Neutrophil (primary cell): ENCODE measurements at regions not wholly inside any gene's neighbourhood (a gene's known extent, or its start where the extent isn't known, plus 50 kb on each side); places are given as distances from the start of the nearest gene placed in this dataset.
"Not testable (repeated sequence)": the region's sequence is repeated elsewhere in the genome, so short reads cannot be mapped to it uniquely, and the experiment has no call there.

ENCODE experiments used
- H3K27ac ChIP-seq: fragments of 200-600 bp; sonication (generic); 2 replicates; pipeline ENCODE4 v1.5.1; 2016; ENCODE audit warnings: mild to moderate bottlenecking, moderate library complexity
- H3K27me3 ChIP-seq: fragments of 200-600 bp; sonication (generic); 2 replicates; pipeline ENCODE4 v1.6.0; 2016; ENCODE audit warnings: mild to moderate bottlenecking
- H3K36me3 ChIP-seq: fragments of 200-600 bp; sonication (generic); 2 replicates; pipeline ENCODE4 v1.5.1; 2017
- H3K4me1 ChIP-seq, 2 experiments: fragments of 200-600 bp in 1 of 2; sonication (generic) in 1 of 2; 1 replicate in 1 of 2; 2 replicates in 1 of 2; pipeline versions ENCODE4 v1.5.1 to v1.6.1; 2013 to 2016; ENCODE audit warnings: low read depth in 1 of 2, low read length in 1 of 2, mild to moderate bottlenecking in 1 of 2, moderate library complexity in 1 of 2; ENCODE audit not compliant: control insufficient read depth in 1 of 2, insufficient read depth in 1 of 2
- H3K4me3 ChIP-seq, 2 experiments: fragments of 200-600 bp in 1 of 2; sonication (generic) in 1 of 2; 1 replicate in 1 of 2; 2 replicates in 1 of 2; pipeline ENCODE4 v1.5.1; 2013 to 2016; ENCODE audit warnings: low read depth in 1 of 2, low read length in 1 of 2, mild to moderate bottlenecking in 1 of 2, moderate library complexity in 1 of 2
- H3K9me3 ChIP-seq: fragments of 200-600 bp; sonication (generic); 2 replicates; pipeline ENCODE4 v1.5.1; 2016
- CTCF ChIP-seq: fragments of 200-600 bp; sonication (generic); IDR thresholded peaks from 2 replicates; pipeline ENCODE4 v1.5.1; 2016; ENCODE audit warnings: antibody characterized with exemption

- Histone ChIP-seq H3K4me3 (no peak overlapping the region), H3K36me3 (no peaks in the 10 kb centered on the region), H3K27me3 (no peaks in the 10 kb centered on the region), H3K27ac (no peak overlapping the region), H3K4me1 (no peaks in the 10 kb centered on the region), H3K9me3 (no peaks in the 10 kb centered on the region)
- TF ChIP-seq CTCF, result no peak
These were observed 567.9 kb downstream of the GOLGA6L6 start for GRCh38 chr15:19973718-19974117.

GRCh38 chr15:19972582-19972981 lies 569.0 kb downstream of the GOLGA6L6 start:
- H3K4me3 ChIP-seq, H3K27ac ChIP-seq, H3K9me3 ChIP-seq, H3K36me3 ChIP-seq, H3K27me3 ChIP-seq, H3K4me1 ChIP-seq: not testable (repeated sequence)

- H3K36me3 ChIP-seq, H3K27ac ChIP-seq, H3K9me3 ChIP-seq, H3K4me1 ChIP-seq, H3K27me3 ChIP-seq, H3K4me3 ChIP-seq: not testable (repeated sequence)
These were observed 576.0 kb downstream of the GOLGA6L6 start for GRCh38 chr15:19965574-19965973.

GRCh38 chr15:19964480-19964879 lies 577.1 kb downstream of the GOLGA6L6 start:
- not testable (repeated sequence) for H3K36me3 ChIP-seq, H3K4me1 ChIP-seq, H3K27me3 ChIP-seq, H3K27ac ChIP-seq, H3K4me3 ChIP-seq, H3K9me3 ChIP-seq

- TF ChIP-seq CTCF, result no peak
- Histone ChIP-seq H3K36me3 (no peaks in the 10 kb centered on the region), H3K27ac (no peak overlapping the region), H3K4me3 (no peak overlapping the region), H3K9me3 (no peaks in the 10 kb centered on the region), H3K4me1 (no peaks in the 10 kb centered on the region), H3K27me3 (no peaks in the 10 kb centered on the region)
These were observed 585.3 kb downstream of the GOLGA6L6 start for GRCh38 chr15:19956124-19956796.

GRCh38 chr15:19944261-19944888 lies 597.2 kb downstream of the GOLGA6L6 start:
- H3K27me3 ChIP-seq, result peaks cover 25% of the 10 kb centered on the region
- TF ChIP-seq CTCF, result no peak
- no peak overlapping the region for H3K27ac ChIP-seq

GRCh38 chr15:19943515-19943914 lies 598.1 kb downstream of the GOLGA6L6 start:
- Histone ChIP-seq H3K27me3 (peaks cover 25% of the 10 kb centered on the region), H3K9me3 (no peaks in the 10 kb centered on the region), H3K27ac (no peak overlapping the region), H3K36me3 (no peaks in the 10 kb centered on the region), H3K4me3 (no peak overlapping the region), H3K4me1 (no peaks in the 10 kb centered on the region)
- TF ChIP-seq CTCF, result no peak

More at GRCh38 chr15:19944261-19944888, 597.2 kb downstream of the GOLGA6L6 start:
- Histone ChIP-seq H3K9me3 (no peaks in the 10 kb centered on the region), H3K36me3 (no peaks in the 10 kb centered on the region), H3K4me1 (no peaks in the 10 kb centered on the region), H3K4me3 (no peak overlapping the region)

- H3K27ac ChIP-seq, H3K9me3 ChIP-seq, H3K27me3 ChIP-seq, H3K4me1 ChIP-seq, H3K36me3 ChIP-seq, H3K4me3 ChIP-seq: not testable (repeated sequence)
These were observed 638.3 kb downstream of the GOLGA6L6 start for GRCh38 chr15:19903281-19903680.

GRCh38 chr15:19902388-19902787 lies 639.2 kb downstream of the GOLGA6L6 start:
- not testable (repeated sequence) for H3K27ac ChIP-seq, H3K9me3 ChIP-seq, H3K4me1 ChIP-seq, H3K36me3 ChIP-seq, H3K27me3 ChIP-seq, H3K4me3 ChIP-seq

GRCh38 chr15:19901414-19901813 lies 640.2 kb downstream of the GOLGA6L6 start:
- not testable (repeated sequence) for H3K36me3 ChIP-seq, H3K4me3 ChIP-seq, H3K9me3 ChIP-seq, H3K27ac ChIP-seq, H3K4me1 ChIP-seq, H3K27me3 ChIP-seq
